ENCODE measurements at regions not wholly inside any gene's neighbourhood (a gene's known extent, or its start where the extent isn't known, plus 50 kb on each side); places are given as distances from the start of the nearest gene placed in this dataset.
A peak's percentile ranks its signal among the peaks of the same experiment; 100 is the strongest.

- Histone ChIP-seq H3K27me3 (no peaks in the 10 kb centered on the region), H3K9me3 (no peaks in the 10 kb centered on the region), H3K27ac (no peak overlapping the region), H3K4me1 (no peaks in the 10 kb centered on the region), H3K36me3 (no peaks in the 10 kb centered on the region), H3K4me3 (no peak overlapping the region)
- TF ChIP-seq CTCF (IDR thresholded peaks at IDR 0.05): no peak
- no peak for TF ChIP-seq POLR2A (IDR thresholded peaks at IDR 0.05)
- intact Hi-C loops (cut with DNase I): no loop called here
- DNase-seq (peak in 1 of 3 donors; percentile 21), ATAC-seq (no peak)
- WGBS (ENCODE audit: insufficient coverage, low coverage, low lambda C conversion rate, missing lambda C conversion rate): no CpG with 5 or more reads among the region's 5 CpGs
Measured at GRCh38 chr1:25130895-25131294, 101.4 kb downstream of the SYF2 start.

- ATAC-seq: no peak
- intact Hi-C loops (cut with DNase I): no loop called here
- 62% methylated on average over 12 of the region's 12 CpGs for WGBS (ENCODE audit: insufficient coverage, low coverage, low lambda C conversion rate, missing lambda C conversion rate)
Measured at GRCh38 chr1:25129380-25129779, 102.9 kb downstream of the SYF2 start.

GRCh38 chr1:25128121-25128621 lies 104.1 kb downstream of the SYF2 start:
- no peak for ATAC-seq
- no peaks in the 10 kb centered on the region for H3K9me3 ChIP-seq
- no peak for DNase-seq
- H3K4me3 ChIP-seq: no peak overlapping the region
- H3K27ac ChIP-seq: no peak overlapping the region
- H3K36me3 ChIP-seq: no peaks in the 10 kb centered on the region
- intact Hi-C loops (cut with DNase I): no loop called here
- 62% methylated on average over 6 of the region's 6 CpGs for WGBS (ENCODE audit: insufficient coverage, low coverage, low lambda C conversion rate, missing lambda C conversion rate)
- TF ChIP-seq POLR2A (IDR thresholded peaks at IDR 0.05) (no peak), CTCF (IDR thresholded peaks at IDR 0.05) (no peak)
- no peaks in the 10 kb centered on the region for H3K27me3 ChIP-seq
- H3K4me1 ChIP-seq: no peaks in the 10 kb centered on the region

More at GRCh38 chr1:25129380-25129779, 102.9 kb downstream of the SYF2 start:
- no peaks in the 10 kb centered on the region for H3K4me1 ChIP-seq
- H3K36me3 ChIP-seq: no peaks in the 10 kb centered on the region
- DNase-seq: peak in 1 of 3 donors; percentile 13
- H3K27ac ChIP-seq: no peak overlapping the region
- no peaks in the 10 kb centered on the region for H3K9me3 ChIP-seq
- TF ChIP-seq CTCF (IDR thresholded peaks at IDR 0.05) (no peak), POLR2A (IDR thresholded peaks at IDR 0.05) (no peak)
- H3K4me3 ChIP-seq: no peak overlapping the region
- H3K27me3 ChIP-seq: no peaks in the 10 kb centered on the region

- intact Hi-C loops (cut with DNase I): no loop called here
- Histone ChIP-seq H3K4me1 (no peaks in the 10 kb centered on the region), H3K4me3 (no peak overlapping the region), H3K9me3 (no peaks in the 10 kb centered on the region), H3K36me3 (no peaks in the 10 kb centered on the region), H3K27me3 (no peaks in the 10 kb centered on the region), H3K27ac (no peak overlapping the region)
- 71% methylated on average over 5 of the region's 5 CpGs for WGBS (ENCODE audit: insufficient coverage, low coverage, low lambda C conversion rate, missing lambda C conversion rate)
- no peak for TF ChIP-seq POLR2A (IDR thresholded peaks at IDR 0.05)
- TF ChIP-seq CTCF (IDR thresholded peaks at IDR 0.05): no peak
- DNase-seq (no peak), ATAC-seq (no peak)
Measured at GRCh38 chr1:25126562-25126961, 105.7 kb downstream of the SYF2 start.

GRCh38 chr1:25123551-25123950 lies 108.8 kb downstream of the SYF2 start:
- TF ChIP-seq POLR2A (IDR thresholded peaks at IDR 0.05) (no peak), CTCF (IDR thresholded peaks at IDR 0.05) (no peak)
- H3K4me3 ChIP-seq: no peak overlapping the region
- intact Hi-C loops (cut with DNase I): loop anchor here in 1 of 2 donors (5.0 kb wide), 1 partner anchor 79 kb away; no protein-coding TSS in a partner anchor
- H3K4me1 ChIP-seq: no peaks in the 10 kb centered on the region
- H3K27ac ChIP-seq: no peak overlapping the region
- H3K36me3 ChIP-seq: no peaks in the 10 kb centered on the region
- H3K9me3 ChIP-seq: no peaks in the 10 kb centered on the region
- no peak for DNase-seq
- WGBS (ENCODE audit: insufficient coverage, low coverage, low lambda C conversion rate, missing lambda C conversion rate): 76% methylated on average over 3 of the region's 3 CpGs
- no peak for ATAC-seq
- no peaks in the 10 kb centered on the region for H3K27me3 ChIP-seq
